SK-N-SH treated with all-trans-retinoic acid at 6 μM for 48 hours (cell line): ENCODE measurements at regions not wholly inside any gene's neighbourhood (a gene's known extent, or its start where the extent isn't known, plus 50 kb on each side); places are given as distances from the start of the nearest gene placed in this dataset.

Experiments
- ATAC-seq: fragments of 200-7000 bp; cut with Tn5 transposase; 3 replicates; pipeline ENCODE4 v1.9.1; 2020; ENCODE audit warnings: mild to moderate bottlenecking, moderate library complexity
- ARNTL ChIP-seq: fragments of 450-650 bp; formaldehyde crosslinking; IDR thresholded peaks from 2 replicates; pipeline ENCODE4 v1.5.0; 2020; ENCODE audit warnings: low read depth, mild to moderate bottlenecking, moderate library complexity, borderline replicate concordance
- BACH2 ChIP-seq: fragments of 250-450 bp; sonication (Bioruptor Pico); IDR thresholded peaks from 2 replicates; pipeline ENCODE4 v1.9.0; 2021; ENCODE audit warnings: mild to moderate bottlenecking, borderline replicate concordance
- CSDC2 ChIP-seq: fragments of 250-450 bp; sonication (Bioruptor Pico); IDR thresholded peaks from 2 replicates; pipeline ENCODE4 v1.5.0; 2020; ENCODE audit warnings: mild to moderate bottlenecking, moderate library complexity
- CSRNP3 ChIP-seq: fragments of 250-450 bp; sonication (Bioruptor Pico); IDR thresholded peaks from 2 replicates; pipeline ENCODE4 v1.5.1; 2021; ENCODE audit warnings: mild to moderate bottlenecking, moderate library complexity
- ESRRG ChIP-seq: fragments of 250-450 bp; sonication (Bioruptor Pico); IDR thresholded peaks from 2 replicates; pipeline ENCODE4 v1.6.1; 2021; ENCODE audit warnings: mild to moderate bottlenecking
- GLIS3 ChIP-seq: fragments of 250-450 bp; sonication (Bioruptor Pico); IDR thresholded peaks from 2 replicates; pipeline ENCODE4 v1.5.0; 2020; ENCODE audit warnings: mild to moderate bottlenecking, moderate library complexity
- ISL1 ChIP-seq: fragments of 250-450 bp; sonication (Bioruptor Pico); IDR thresholded peaks from 2 replicates; pipeline ENCODE4 v2.1.2; 2022; ENCODE audit warnings: mild to moderate bottlenecking, moderate library complexity
- PATZ1 ChIP-seq: fragments of 250-450 bp; sonication (Bioruptor Pico); IDR thresholded peaks from 2 replicates; pipeline ENCODE4 v1.8.0; 2020; ENCODE audit warnings: mild to moderate bottlenecking, moderate library complexity, borderline replicate concordance
- RARB ChIP-seq: fragments of 250-450 bp; sonication (Bioruptor Pico); IDR thresholded peaks from 2 replicates; pipeline ENCODE4 v1.8.0; 2021; ENCODE audit warnings: mild to moderate bottlenecking, moderate library complexity
- SNAI2 ChIP-seq: fragments of 250-450 bp; sonication (Bioruptor Pico); IDR thresholded peaks from 2 replicates; pipeline ENCODE4 v1.5.0; 2020; ENCODE audit warnings: mild to moderate bottlenecking, moderate library complexity
- TCF4 ChIP-seq: fragments of 250-450 bp; sonication (Bioruptor Pico); IDR thresholded peaks from 2 replicates; pipeline ENCODE4 v1.8.0; 2021; ENCODE audit warnings: mild to moderate bottlenecking, moderate library complexity, borderline replicate concordance
- TOX ChIP-seq: fragments of 250-450 bp; sonication (Bioruptor Pico); IDR thresholded peaks from 2 replicates; pipeline ENCODE4 v1.8.0; 2021; ENCODE audit warnings: mild to moderate bottlenecking, moderate library complexity, borderline replicate concordance
- ZC3H10 ChIP-seq: fragments of 250-450 bp; sonication (Bioruptor Pico); IDR thresholded peaks from 2 replicates; pipeline ENCODE4 v1.5.1; 2021; ENCODE audit warnings: mild to moderate bottlenecking, moderate library complexity
- ZFP3 ChIP-seq: fragments of 250-450 bp; sonication (Bioruptor Pico); IDR thresholded peaks from 2 replicates; pipeline ENCODE4 v1.5.0; 2020; ENCODE audit warnings: mild to moderate bottlenecking, moderate library complexity
- ZFP30 ChIP-seq: fragments of 450-650 bp; formaldehyde crosslinking; IDR thresholded peaks from 2 replicates; pipeline ENCODE4 v1.5.0; 2022; ENCODE audit warnings: mild to moderate bottlenecking, moderate library complexity
- ZNF565 ChIP-seq: fragments of 450-650 bp; formaldehyde crosslinking; conservative IDR thresholded peaks from 2 replicates; pipeline ENCODE4 v1.5.0; 2020; ENCODE audit warnings: low read depth, mild to moderate bottlenecking, moderate library complexity
- ZNF70 ChIP-seq: fragments of 450-650 bp; formaldehyde crosslinking; IDR thresholded peaks from 2 replicates; pipeline ENCODE4 v1.5.0; 2020; ENCODE audit warnings: mild to moderate bottlenecking, moderate library complexity
- ZNF8 ChIP-seq: fragments of 450-650 bp; formaldehyde crosslinking; IDR thresholded peaks from 2 replicates; pipeline ENCODE4 v1.5.0; 2020; ENCODE audit warnings: mild to moderate bottlenecking, moderate library complexity
- TF ChIP-seq, protein P1 (sequence below): fragments of 250-450 bp; sonication (Bioruptor Pico); IDR thresholded peaks from 2 replicates; pipeline ENCODE4 v1.5.1; 2020; ENCODE audit warnings: low read depth, mild to moderate bottlenecking, moderate library complexity
- TF ChIP-seq, protein P2 (sequence below): fragments of 250-450 bp; sonication (Bioruptor Pico); IDR thresholded peaks from 2 replicates; pipeline ENCODE4 v1.5.0; 2020; ENCODE audit warnings: mild to moderate bottlenecking, moderate library complexity
- TF ChIP-seq, protein P3 (sequence below): fragments of 250-450 bp; sonication (Bioruptor Pico); IDR thresholded peaks from 2 replicates; pipeline ENCODE4 v1.8.0; 2021; ENCODE audit warnings: low read depth, mild to moderate bottlenecking, moderate library complexity, borderline replicate concordance

DNA sequence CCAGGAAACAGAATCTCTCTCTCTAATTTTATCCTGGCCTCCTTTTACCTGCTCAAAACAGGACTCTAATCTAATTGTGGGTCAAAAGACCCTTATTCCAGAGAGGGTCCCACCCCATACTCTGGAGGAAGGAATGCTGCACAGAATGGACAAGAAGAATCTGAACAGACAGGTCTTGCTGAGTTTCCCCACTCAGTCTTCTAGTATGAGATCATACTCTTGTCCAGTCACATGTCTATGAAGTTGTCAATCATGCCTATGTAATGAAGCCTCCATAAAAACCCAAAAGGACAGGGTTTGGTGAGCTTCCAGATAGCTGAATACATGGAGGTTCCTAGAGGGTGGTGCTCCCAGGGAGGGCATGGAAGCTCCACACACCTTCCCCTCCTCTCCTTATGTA, 123.9 kb upstream of the FER start (continued):
- TF ChIP-seq, protein P1, sequence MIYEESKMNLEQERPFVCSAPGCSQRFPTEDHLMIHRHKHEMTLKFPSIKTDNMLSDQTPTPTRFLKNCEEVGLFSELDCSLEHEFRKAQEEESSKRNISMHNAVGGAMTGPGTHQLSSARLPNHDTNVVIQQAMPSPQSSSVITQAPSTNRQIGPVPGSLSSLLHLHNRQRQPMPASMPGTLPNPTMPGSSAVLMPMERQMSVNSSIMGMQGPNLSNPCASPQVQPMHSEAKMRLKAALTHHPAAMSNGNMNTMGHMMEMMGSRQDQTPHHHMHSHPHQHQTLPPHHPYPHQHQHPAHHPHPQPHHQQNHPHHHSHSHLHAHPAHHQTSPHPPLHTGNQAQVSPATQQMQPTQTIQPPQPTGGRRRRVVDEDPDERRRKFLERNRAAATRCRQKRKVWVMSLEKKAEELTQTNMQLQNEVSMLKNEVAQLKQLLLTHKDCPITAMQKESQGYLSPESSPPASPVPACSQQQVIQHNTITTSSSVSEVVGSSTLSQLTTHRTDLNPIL (CRISPR knock-in tag) = no peak
- TF ChIP-seq GLIS3 (CRISPR knock-in tag) (no peak), PATZ1 (no peak), ARNTL (CRISPR knock-in tag) (no peak), ZNF8 (CRISPR knock-in tag) (no peak)

- ATAC-seq = no peak
Measured at GRCh38 chr5:108620516-108620915, 127.2 kb upstream of the FER start.

DNA sequence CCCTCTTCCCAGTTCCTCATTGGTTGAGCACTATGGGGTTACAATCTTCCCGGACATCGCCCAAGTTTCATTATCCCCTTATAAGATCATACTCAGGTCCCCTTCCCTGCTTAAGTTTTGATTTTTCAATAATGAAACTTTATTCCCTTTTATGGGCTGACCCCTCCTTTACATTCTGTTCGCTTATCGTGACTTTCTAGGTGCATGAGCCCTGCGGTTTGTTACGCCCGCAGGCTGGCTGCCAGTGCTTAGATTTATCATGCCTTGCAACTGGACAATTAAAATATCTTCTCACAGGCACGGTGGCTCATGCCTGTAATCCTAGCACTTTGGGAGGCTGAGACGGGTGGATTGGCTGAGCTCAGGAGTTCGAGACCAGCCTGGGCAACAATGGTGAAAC, 127.9 kb upstream of the FER start:
- no peak for ATAC-seq
- TF ChIP-seq BACH2 (CRISPR knock-in tag) (no peak), CSRNP3 (CRISPR knock-in tag) (no peak), TOX (no peak), TCF4 (no peak), ZC3H10 (CRISPR knock-in tag) (no peak), ZFP30 (CRISPR knock-in tag) (no peak), SNAI2 (CRISPR knock-in tag) (no peak), ZNF8 (CRISPR knock-in tag) (no peak), GLIS3 (CRISPR knock-in tag) (no peak), ISL1 (CRISPR knock-in tag) (no peak), CSDC2 (no peak), ZNF70 (CRISPR knock-in tag) (no peak), ZNF565 (no peak), RARB (no peak), PATZ1 (no peak), ESRRG (no peak)
- TF ChIP-seq, protein P1 (CRISPR knock-in tag) = no peak
- TF ChIP-seq, protein P2, sequence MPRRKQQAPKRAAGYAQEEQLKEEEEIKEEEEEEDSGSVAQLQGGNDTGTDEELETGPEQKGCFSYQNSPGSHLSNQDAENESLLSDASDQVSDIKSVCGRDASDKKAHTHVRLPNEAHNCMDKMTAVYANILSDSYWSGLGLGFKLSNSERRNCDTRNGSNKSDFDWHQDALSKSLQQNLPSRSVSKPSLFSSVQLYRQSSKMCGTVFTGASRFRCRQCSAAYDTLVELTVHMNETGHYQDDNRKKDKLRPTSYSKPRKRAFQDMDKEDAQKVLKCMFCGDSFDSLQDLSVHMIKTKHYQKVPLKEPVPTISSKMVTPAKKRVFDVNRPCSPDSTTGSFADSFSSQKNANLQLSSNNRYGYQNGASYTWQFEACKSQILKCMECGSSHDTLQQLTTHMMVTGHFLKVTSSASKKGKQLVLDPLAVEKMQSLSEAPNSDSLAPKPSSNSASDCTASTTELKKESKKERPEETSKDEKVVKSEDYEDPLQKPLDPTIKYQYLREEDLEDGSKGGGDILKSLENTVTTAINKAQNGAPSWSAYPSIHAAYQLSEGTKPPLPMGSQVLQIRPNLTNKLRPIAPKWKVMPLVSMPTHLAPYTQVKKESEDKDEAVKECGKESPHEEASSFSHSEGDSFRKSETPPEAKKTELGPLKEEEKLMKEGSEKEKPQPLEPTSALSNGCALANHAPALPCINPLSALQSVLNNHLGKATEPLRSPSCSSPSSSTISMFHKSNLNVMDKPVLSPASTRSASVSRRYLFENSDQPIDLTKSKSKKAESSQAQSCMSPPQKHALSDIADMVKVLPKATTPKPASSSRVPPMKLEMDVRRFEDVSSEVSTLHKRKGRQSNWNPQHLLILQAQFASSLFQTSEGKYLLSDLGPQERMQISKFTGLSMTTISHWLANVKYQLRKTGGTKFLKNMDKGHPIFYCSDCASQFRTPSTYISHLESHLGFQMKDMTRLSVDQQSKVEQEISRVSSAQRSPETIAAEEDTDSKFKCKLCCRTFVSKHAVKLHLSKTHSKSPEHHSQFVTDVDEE (CRISPR knock-in tag) = no peak
- TF ChIP-seq, protein P3, sequence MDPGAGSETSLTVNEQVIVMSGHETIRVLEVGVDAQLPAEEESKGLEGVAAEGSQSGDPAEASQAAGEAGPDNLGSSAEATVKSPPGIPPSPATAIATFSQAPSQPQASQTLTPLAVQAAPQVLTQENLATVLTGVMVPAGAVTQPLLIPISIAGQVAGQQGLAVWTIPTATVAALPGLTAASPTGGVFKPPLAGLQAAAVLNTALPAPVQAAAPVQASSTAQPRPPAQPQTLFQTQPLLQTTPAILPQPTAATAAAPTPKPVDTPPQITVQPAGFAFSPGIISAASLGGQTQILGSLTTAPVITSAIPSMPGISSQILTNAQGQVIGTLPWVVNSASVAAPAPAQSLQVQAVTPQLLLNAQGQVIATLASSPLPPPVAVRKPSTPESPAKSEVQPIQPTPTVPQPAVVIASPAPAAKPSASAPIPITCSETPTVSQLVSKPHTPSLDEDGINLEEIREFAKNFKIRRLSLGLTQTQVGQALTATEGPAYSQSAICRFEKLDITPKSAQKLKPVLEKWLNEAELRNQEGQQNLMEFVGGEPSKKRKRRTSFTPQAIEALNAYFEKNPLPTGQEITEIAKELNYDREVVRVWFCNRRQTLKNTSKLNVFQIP = no peak

More at GRCh38 chr5:108620516-108620915, 127.2 kb upstream of the FER start:
- no peak for TF ChIP-seq CSRNP3 (CRISPR knock-in tag)
- TF ChIP-seq ZFP3 (CRISPR knock-in tag) = no peak
- no peak for TF ChIP-seq ZNF565
- TF ChIP-seq SNAI2 (CRISPR knock-in tag) = no peak
- no peak for TF ChIP-seq ZC3H10 (CRISPR knock-in tag)
